GM12878 (cell line): ENCODE measurements at regions not wholly inside any gene's neighbourhood (a gene's known extent, or its start where the extent isn't known, plus 50 kb on each side); places are given as distances from the start of the nearest gene placed in this dataset.

ENCODE experiments used
- ATAC-seq: fragments of 200-7000 bp; cut with Tn5 transposase; 3 replicates; pipeline ENCODE4 v1.9.1; 2020; ENCODE audit warnings: mild to moderate bottlenecking, moderate library complexity
- BruUV-seq: library from RNA; stranded (reverse); fragments of 400-500 nt; replicated peaks from 2 replicates; lab custom pipeline; 2021; lab: Mats Ljungman, UMichigan
- CTCF ChIA-PET: fragments of 300-600 bp; sonication (Branson Sonifier 250); formaldehyde crosslinking; extraction: SDS; loops from one replicate; lab custom pipeline; 2021; ENCODE audit warnings: inconsistent platforms; lab: Yijun Ruan, JAX
- POLR2A ChIA-PET: fragments of 350-600 bp; formaldehyde crosslinking; extraction: SDS; loops from one replicate; lab custom pipeline; 2021; ENCODE audit warnings: inconsistent platforms; lab: Charles Lee
- RAD21 ChIA-PET: fragments of 300-600 bp; sonication (Branson Sonifier 250); formaldehyde crosslinking; loops from one replicate; lab custom pipeline; 2023; ENCODE audit warnings: antibody characterized with exemption; ENCODE audit not compliant: unreplicated experiment; lab: Charles Lee
- SMC1A ChIA-PET: fragments of 300-600 bp; sonication (Branson Sonifier 250); formaldehyde crosslinking; loops from one replicate; lab custom pipeline; 2023; ENCODE audit not compliant: unreplicated experiment, uncharacterized antibody; lab: Charles Lee
- DNase-seq: peaks from one replicate; pipeline ENCODE4 v3.0.0-alpha.2; 2011; ENCODE audit warnings: low read depth, low spot score
- FAIRE-seq: peaks from 3 replicates; lab custom pipeline; 2011; peaks lifted over from hg19 to GRCh38; lab: Jason Lieb, UNC
- H2AFZ ChIP-seq: 2 replicates; pipeline ENCODE4 v1.6.0; 2011; ENCODE audit warnings: low read depth, low read length, control low read depth; ENCODE audit not compliant: control insufficient read depth
- H3K27ac ChIP-seq: 2 replicates; pipeline ENCODE4 v1.5.1; 2011; ENCODE audit warnings: control low read depth; ENCODE audit not compliant: control insufficient read depth, insufficient read depth
- H3K27me3 ChIP-seq, 2 experiments: replicated peaks in 1 of 2; 2 replicates each; pipeline versions ENCODE4 v1.6.0 to v1.6.1; 2011; ENCODE audit warnings: low read length in 1 of 2; ENCODE audit not compliant: control insufficient read depth in 2 of 2, insufficient read depth in 2 of 2
- H3K36me3 ChIP-seq, 2 experiments: 2 replicates each; pipeline ENCODE4 v1.5.1; 2011; ENCODE audit warnings: low read length in 1 of 2; ENCODE audit not compliant: control insufficient read depth in 2 of 2, insufficient read depth in 2 of 2
- H3K4me1 ChIP-seq: 2 replicates; pipeline ENCODE4 v1.6.1; 2011; ENCODE audit warnings: mild to moderate bottlenecking, low read length, moderate library complexity, mixed read lengths; ENCODE audit not compliant: control insufficient read depth, insufficient read depth
- H3K4me2 ChIP-seq: 2 replicates; pipeline ENCODE4 v1.6.0; 2011; ENCODE audit warnings: control low read depth; ENCODE audit not compliant: control insufficient read depth, insufficient read depth
- H3K4me3 ChIP-seq: fragments of 200-600 bp; sonication (generic); 2 replicates; pipeline ENCODE4 v1.5.1; 2016
- H3K79me2 ChIP-seq: 2 replicates; pipeline ENCODE4 v1.6.0; 2011; ENCODE audit warnings: low read length; ENCODE audit not compliant: control insufficient read depth, insufficient read depth
- H3K9ac ChIP-seq: 2 replicates; pipeline ENCODE4 v1.8.0; 2011; ENCODE audit warnings: low read length, control low read depth, mixed read lengths; ENCODE audit not compliant: control insufficient read depth, insufficient read depth
- H3K9me3 ChIP-seq: replicated peaks from 3 replicates; pipeline ENCODE4 v1.5.1; 2011; ENCODE audit warnings: mild to moderate bottlenecking, low read length; ENCODE audit not compliant: control insufficient read depth, insufficient read depth
- H4K20me1 ChIP-seq: 2 replicates; pipeline ENCODE4 v1.6.0; 2011; ENCODE audit not compliant: control insufficient read depth, insufficient read depth
- BACH1 ChIP-seq: fragments of 450-650 bp; IDR thresholded peaks from 2 replicates; pipeline ENCODE4 v1.6.1; 2017; ENCODE audit warnings: mild to moderate bottlenecking, borderline replicate concordance
- KLF5 ChIP-seq: fragments of 450-650 bp; IDR thresholded peaks from 2 replicates; pipeline ENCODE4 v1.6.1; 2014; ENCODE audit warnings: mild to moderate bottlenecking; ENCODE audit not compliant: partially characterized antibody
- NBN ChIP-seq: fragments of 450-650 bp; IDR thresholded peaks from 2 replicates; pipeline ENCODE4 v1.6.1; 2016
- POLR2AphosphoS2 ChIP-seq: IDR thresholded peaks from 2 replicates; pipeline ENCODE4 v1.6.1; 2011; ENCODE audit warnings: low read depth, mild to moderate bottlenecking, low read length, improper control_type of control experiment, moderate library complexity
- SIX5 ChIP-seq: IDR thresholded peaks from 2 replicates; pipeline ENCODE4 v1.6.1; 2011; ENCODE audit warnings: mild to moderate bottlenecking, low read depth, low read length, moderate library complexity; ENCODE audit not compliant: severe bottlenecking
- ZNF592 ChIP-seq: fragments of 450-650 bp; IDR thresholded peaks from 2 replicates; pipeline ENCODE4 v1.6.1; 2017; ENCODE audit warnings: mild to moderate bottlenecking, moderate library complexity
- WGBS: methylation state at CpG from one replicate; pipeline ENCODE4 v1.1.6; 2016; ENCODE audit warnings: low lambda C conversion rate; ENCODE audit not compliant: insufficient replicate concordance, insufficient coverage; ENCODE audit errors: missing lambda C conversion rate; 5-methylcytosine and 5-hydroxymethylcytosine counted together
- in situ Hi-C: fragments of 300-500 bp; cut with MboI; formaldehyde crosslinking; loops from 9 replicates; pipeline ENCODE4 v1.14.3; 2018; ENCODE audit warnings: mixed read lengths
- intact Hi-C: fragments of 100-400 bp; cut with micrococcal nuclease; formaldehyde crosslinking; loops from one replicate; pipeline ENCODE4 v1.14.2; 2022; ENCODE audit not compliant: unreplicated experiment

- ChIA-PET RAD21 (no interaction called here), CTCF (no interaction called here), POLR2A (interaction anchor here (0.5 kb wide), 1 partner anchor 20 kb away, joined by 3 read pairs; no protein-coding TSS in a partner anchor), SMC1A (no interaction called here)
- ATAC-seq (no peak), DNase-seq (no peak), FAIRE-seq (no peak)
- no peak overlapping the region for H3K27ac ChIP-seq
- WGBS, result 0% methylated on average over 1 of the region's 1 CpG
- H3K9me3 ChIP-seq, result no peaks in the 10 kb centered on the region
- H4K20me1 ChIP-seq, result no peaks in the 10 kb centered on the region
- BruUV-seq, result no TSS peak
- no peaks in the 10 kb centered on the region for H3K79me2 ChIP-seq
- no peak for TF ChIP-seq KLF5
- no peak for TF ChIP-seq BACH1
- TF ChIP-seq POLR2AphosphoS2, result no peak
- no peak for TF ChIP-seq SIX5
- TF ChIP-seq NBN, result no peak
- TF ChIP-seq ZNF592, result no peak
- H3K4me3 ChIP-seq, result no peak overlapping the region
- intact Hi-C loops (no loop called here), in situ Hi-C loops (no loop called here)
- no peak overlapping the region for H3K9ac ChIP-seq
- H3K36me3 ChIP-seq, result no peaks in the 10 kb centered on the region
- H2AFZ ChIP-seq, result no peak overlapping the region
- H3K27me3 ChIP-seq, result no peaks in the 10 kb centered on the region
- H3K4me2 ChIP-seq, result no peak overlapping the region
- no peaks in the 10 kb centered on the region for H3K4me1 ChIP-seq
These were observed 680.5 kb downstream of the MECOM start for GRCh38 chr3:168983046-168983445.
